Adrenal gland (tissue), 5 donors: ENCODE measurements at regions not wholly inside any gene's neighbourhood (a gene's known extent, or its start where the extent isn't known, plus 50 kb on each side); places are given as distances from the start of the nearest gene placed in this dataset.

Source experiments
- POLR2A ChIP-seq, 2 donors: fragments of 450-650 bp; IDR thresholded peaks; one replicate each; pipeline ENCODE4 v1.6.1; 2017; ENCODE audit warnings: antibody characterized with exemption in 2 of 2, mild to moderate bottlenecking in 2 of 2, moderate library complexity in 1 of 2
- TF ChIP-seq, protein P1 (sequence below), 6 experiments: fragments of 450-650 bp in 4 of 6; fragments of 200-600 bp in 2 of 6; sonication (generic) in 1 of 6; IDR thresholded peaks; 1 replicate in 5 of 6; 2 replicates in 1 of 6; pipeline versions ENCODE4 v1.5.1 to v1.8.0; 2016 to 2021; ENCODE audit warnings: antibody characterized with exemption in 6 of 6, mild to moderate bottlenecking in 2 of 6, moderate library complexity in 1 of 6
- donor health status: DM: no; HTN: no; CAD: no.

DNA sequence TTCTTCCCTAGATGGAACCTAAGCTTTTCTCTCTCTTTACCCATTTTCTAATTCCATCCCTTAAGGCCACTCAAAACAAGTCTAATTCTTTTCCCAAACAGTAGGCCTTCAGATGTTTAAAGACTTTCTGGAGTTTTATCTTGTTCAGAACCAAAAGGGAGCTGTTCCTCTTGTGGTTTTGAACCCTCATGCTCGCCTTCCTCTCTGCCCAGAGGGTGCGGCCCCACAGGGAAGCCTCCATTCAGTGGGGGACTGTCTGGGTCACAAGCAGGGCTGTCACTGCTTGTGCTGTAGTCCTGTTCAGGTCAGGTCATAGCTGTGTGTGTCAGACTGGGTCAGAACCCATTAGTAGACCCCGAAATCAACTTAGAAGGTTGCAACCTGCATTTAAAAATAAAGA, 56.5 kb downstream of the TET3 start:
- TF ChIP-seq POLR2A (IDR thresholded peaks at IDR 0.05) = no peak
- TF ChIP-seq, protein P1, sequence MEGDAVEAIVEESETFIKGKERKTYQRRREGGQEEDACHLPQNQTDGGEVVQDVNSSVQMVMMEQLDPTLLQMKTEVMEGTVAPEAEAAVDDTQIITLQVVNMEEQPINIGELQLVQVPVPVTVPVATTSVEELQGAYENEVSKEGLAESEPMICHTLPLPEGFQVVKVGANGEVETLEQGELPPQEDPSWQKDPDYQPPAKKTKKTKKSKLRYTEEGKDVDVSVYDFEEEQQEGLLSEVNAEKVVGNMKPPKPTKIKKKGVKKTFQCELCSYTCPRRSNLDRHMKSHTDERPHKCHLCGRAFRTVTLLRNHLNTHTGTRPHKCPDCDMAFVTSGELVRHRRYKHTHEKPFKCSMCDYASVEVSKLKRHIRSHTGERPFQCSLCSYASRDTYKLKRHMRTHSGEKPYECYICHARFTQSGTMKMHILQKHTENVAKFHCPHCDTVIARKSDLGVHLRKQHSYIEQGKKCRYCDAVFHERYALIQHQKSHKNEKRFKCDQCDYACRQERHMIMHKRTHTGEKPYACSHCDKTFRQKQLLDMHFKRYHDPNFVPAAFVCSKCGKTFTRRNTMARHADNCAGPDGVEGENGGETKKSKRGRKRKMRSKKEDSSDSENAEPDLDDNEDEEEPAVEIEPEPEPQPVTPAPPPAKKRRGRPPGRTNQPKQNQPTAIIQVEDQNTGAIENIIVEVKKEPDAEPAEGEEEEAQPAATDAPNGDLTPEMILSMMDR (IDR thresholded peaks at IDR 0.05) = no peak
